Karpas-422 (cell line): ENCODE measurements at regions not wholly inside any gene's neighbourhood (a gene's known extent, or its start where the extent isn't known, plus 50 kb on each side); places are given as distances from the start of the nearest gene placed in this dataset.

Experiments used
- DNase-seq: peaks from one replicate; pipeline ENCODE4 v3.0.0-alpha.2; 2015
- H2AFZ ChIP-seq: fragments of 200-600 bp; sonication (generic); 2 replicates; pipeline ENCODE4 v1.6.1; 2014; ENCODE audit warnings: antibody characterized with exemption, low read length, mixed read lengths
- H3K27ac ChIP-seq: fragments of 200-600 bp; sonication (generic); 2 replicates; pipeline ENCODE4 v1.5.1; 2014; ENCODE audit warnings: mild to moderate bottlenecking, low read length, moderate library complexity
- H3K27me3 ChIP-seq: fragments of 200-600 bp; sonication (generic); 2 replicates; pipeline ENCODE4 v1.6.1; 2014; ENCODE audit warnings: low read length, mixed read lengths
- H3K36me3 ChIP-seq: fragments of 200-600 bp; sonication (generic); 2 replicates; pipeline ENCODE4 v1.6.1; 2014; ENCODE audit warnings: low read length, mixed read lengths; ENCODE audit not compliant: insufficient read depth
- H3K4me1 ChIP-seq: fragments of 200-600 bp; sonication (generic); 2 replicates; pipeline ENCODE4 v1.6.1; 2014; ENCODE audit warnings: mild to moderate bottlenecking, low read length, mixed read lengths
- H3K4me2 ChIP-seq: fragments of 200-600 bp; sonication (generic); 2 replicates; pipeline ENCODE4 v1.6.1; 2014; ENCODE audit warnings: low read length, low read depth, mild to moderate bottlenecking; ENCODE audit not compliant: poor library complexity, severe bottlenecking
- H3K4me3 ChIP-seq: fragments of 200-600 bp; sonication (generic); 2 replicates; pipeline ENCODE4 v1.5.1; 2014; ENCODE audit warnings: mild to moderate bottlenecking, antibody characterized with exemption, low read length, mixed read lengths
- H3K79me2 ChIP-seq: fragments of 200-600 bp; sonication (generic); 2 replicates; pipeline ENCODE4 v1.6.1; 2014; ENCODE audit warnings: mild to moderate bottlenecking, low read length, mixed read lengths
- H3K9ac ChIP-seq: fragments of 200-600 bp; sonication (generic); 2 replicates; pipeline ENCODE4 v1.6.0; 2014; ENCODE audit warnings: low read length
- H3K9me2 ChIP-seq: fragments of 200-600 bp; sonication (generic), shearing (Covaris generic); replicated peaks from 2 replicates; pipeline ENCODE4 v1.6.0; 2014; ENCODE audit warnings: mild to moderate bottlenecking, low read length, moderate library complexity; ENCODE audit not compliant: insufficient read depth
- H3K9me3 ChIP-seq: fragments of 300-700, 200-600 bp; sonication (generic); 2 replicates; pipeline ENCODE4 v1.6.1; 2014; ENCODE audit warnings: low read length, mixed read lengths
- H4K20me1 ChIP-seq: fragments of 200-600 bp; sonication (generic); 2 replicates; pipeline ENCODE4 v1.6.1; 2014; ENCODE audit warnings: mild to moderate bottlenecking, antibody characterized with exemption, low read length, low read depth; ENCODE audit not compliant: insufficient read depth

GRCh38 chr18:6652098-6652497, 77.4 kb upstream of the ARHGAP28 start:
- Histone ChIP-seq H3K9me3 (peaks cover 4% of the 10 kb centered on the region; the same call in 1 of the 2 replicates), H3K36me3 (no peaks in the 10 kb centered on the region), H3K4me1 (no peaks in the 10 kb centered on the region), H3K79me2 (no peaks in the 10 kb centered on the region), H3K9ac (no peak overlapping the region), H3K9me2 (no peaks in the 10 kb centered on the region), H3K27ac (no peak overlapping the region), H3K4me3 (no peak overlapping the region), H3K4me2 (no peak overlapping the region), H4K20me1 (no peaks in the 10 kb centered on the region), H2AFZ (no peak overlapping the region), H3K27me3 (no peaks in the 10 kb centered on the region)
- DNase-seq, result no peak

GRCh38 chr18:6653880-6654279, 75.6 kb upstream of the ARHGAP28 start:
- no peak overlapping the region for H3K4me2 ChIP-seq
- no peaks in the 10 kb centered on the region for H3K79me2 ChIP-seq
- no peaks in the 10 kb centered on the region for H3K27me3 ChIP-seq
- H3K4me1 ChIP-seq, result no peaks in the 10 kb centered on the region
- H3K9ac ChIP-seq, result no peak overlapping the region
- H4K20me1 ChIP-seq, result no peaks in the 10 kb centered on the region
- H3K36me3 ChIP-seq, result no peaks in the 10 kb centered on the region
- no peak overlapping the region for H2AFZ ChIP-seq
- no peak overlapping the region for H3K27ac ChIP-seq
- H3K4me3 ChIP-seq, result no peak overlapping the region
- peaks cover 4% of the 10 kb centered on the region; the same call in 1 of the 2 replicates for H3K9me3 ChIP-seq
- DNase-seq, result no peak
- H3K9me2 ChIP-seq, result no peaks in the 10 kb centered on the region

- no peaks in the 10 kb centered on the region for H3K4me1 ChIP-seq
- H3K9me3 ChIP-seq, result peaks cover 4% of the 10 kb centered on the region; the same call in 1 of the 2 replicates
- H3K9me2 ChIP-seq, result no peaks in the 10 kb centered on the region
- H2AFZ ChIP-seq, result no peak overlapping the region
- H4K20me1 ChIP-seq, result no peaks in the 10 kb centered on the region
- no peak overlapping the region for H3K27ac ChIP-seq
- no peak for DNase-seq
- no peak overlapping the region for H3K4me2 ChIP-seq
- no peak overlapping the region for H3K4me3 ChIP-seq
- H3K79me2 ChIP-seq, result no peaks in the 10 kb centered on the region
- H3K36me3 ChIP-seq, result no peaks in the 10 kb centered on the region
- no peaks in the 10 kb centered on the region for H3K27me3 ChIP-seq
- H3K9ac ChIP-seq, result no peak overlapping the region
These were observed 69.4 kb upstream of the ARHGAP28 start for GRCh38 chr18:6659963-6660725.

GRCh38 chr18:6661692-6662415, 67.7 kb upstream of the ARHGAP28 start:
- H3K36me3 ChIP-seq, result no peaks in the 10 kb centered on the region
- H2AFZ ChIP-seq, result no peak overlapping the region
- H3K27me3 ChIP-seq, result no peaks in the 10 kb centered on the region
- no peak overlapping the region for H3K9ac ChIP-seq
- no peaks in the 10 kb centered on the region for H3K4me1 ChIP-seq
- no peaks in the 10 kb centered on the region for H3K9me2 ChIP-seq
- no peak overlapping the region for H3K4me2 ChIP-seq
- peaks cover 3% of the 10 kb centered on the region; the same call in 1 of the 2 replicates for H3K9me3 ChIP-seq
- no peak for DNase-seq
- no peak overlapping the region for H3K4me3 ChIP-seq
- no peak overlapping the region for H3K27ac ChIP-seq
- no peaks in the 10 kb centered on the region for H3K79me2 ChIP-seq
- no peaks in the 10 kb centered on the region for H4K20me1 ChIP-seq

- H3K9me3 ChIP-seq, result no peaks in the 10 kb centered on the region
- no peaks in the 10 kb centered on the region for H3K36me3 ChIP-seq
- H4K20me1 ChIP-seq, result no peaks in the 10 kb centered on the region
- no peaks in the 10 kb centered on the region for H3K79me2 ChIP-seq
- no peak overlapping the region for H3K27ac ChIP-seq
- H3K9me2 ChIP-seq, result no peaks in the 10 kb centered on the region
- no peak overlapping the region for H3K4me3 ChIP-seq
- no peak overlapping the region for H2AFZ ChIP-seq
- no peaks in the 10 kb centered on the region for H3K27me3 ChIP-seq
- no peak overlapping the region for H3K4me2 ChIP-seq
- no peaks in the 10 kb centered on the region for H3K4me1 ChIP-seq
- no peak overlapping the region for H3K9ac ChIP-seq
- no peak for DNase-seq
These were observed 63.4 kb upstream of the ARHGAP28 start for GRCh38 chr18:6666012-6666685.

GRCh38 chr18:6668836-6669235, 60.7 kb upstream of the ARHGAP28 start:
- H4K20me1 ChIP-seq, result no peaks in the 10 kb centered on the region
- no peaks in the 10 kb centered on the region for H3K9me2 ChIP-seq
- H3K36me3 ChIP-seq, result no peaks in the 10 kb centered on the region
- no peak overlapping the region for H3K27ac ChIP-seq
- H3K79me2 ChIP-seq, result no peaks in the 10 kb centered on the region
- H2AFZ ChIP-seq, result no peak overlapping the region
- H3K27me3 ChIP-seq, result no peaks in the 10 kb centered on the region
- no peaks in the 10 kb centered on the region for H3K9me3 ChIP-seq
- no peak for DNase-seq
- no peak overlapping the region for H3K4me2 ChIP-seq
- H3K4me3 ChIP-seq, result no peak overlapping the region
- H3K4me1 ChIP-seq, result no peaks in the 10 kb centered on the region
- H3K9ac ChIP-seq, result no peak overlapping the region

GRCh38 chr18:6672821-6673308, 56.7 kb upstream of the ARHGAP28 start:
- H3K4me1 ChIP-seq, result no peaks in the 10 kb centered on the region
- no peaks in the 10 kb centered on the region for H3K9me3 ChIP-seq
- no peaks in the 10 kb centered on the region for H3K9me2 ChIP-seq
- no peak overlapping the region for H3K4me3 ChIP-seq
- H3K4me2 ChIP-seq, result no peak overlapping the region
- H3K36me3 ChIP-seq, result no peaks in the 10 kb centered on the region
- DNase-seq, result no peak
- H3K9ac ChIP-seq, result no peak overlapping the region
- H3K27ac ChIP-seq, result no peak overlapping the region
- no peaks in the 10 kb centered on the region for H4K20me1 ChIP-seq
- no peaks in the 10 kb centered on the region for H3K27me3 ChIP-seq
- no peaks in the 10 kb centered on the region for H3K79me2 ChIP-seq
- H2AFZ ChIP-seq, result no peak overlapping the region

DNA sequence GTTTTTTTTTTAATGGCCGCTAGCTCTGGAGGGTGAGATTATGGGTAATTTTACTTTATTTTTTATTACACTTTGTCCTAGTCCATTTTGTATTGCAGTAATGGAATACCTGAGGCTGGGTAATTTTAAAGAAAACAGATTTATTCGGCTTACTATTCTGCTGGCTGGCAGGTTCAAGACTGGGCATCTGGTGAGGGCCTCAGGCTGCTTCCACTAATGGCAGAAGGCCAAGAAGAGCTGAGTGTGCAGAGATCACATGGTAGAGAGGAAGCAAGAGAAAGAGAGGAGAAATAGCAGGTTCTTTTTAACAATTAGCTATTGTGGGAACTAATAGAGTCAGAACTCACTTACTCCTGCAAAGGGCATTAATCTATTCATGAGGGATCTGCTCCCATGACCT, 52.4 kb upstream of the ARHGAP28 start:
- no peak overlapping the region for H3K9ac ChIP-seq
- no peaks in the 10 kb centered on the region for H3K9me2 ChIP-seq
- no peaks in the 10 kb centered on the region for H4K20me1 ChIP-seq

More for the DNA sequence above, 52.4 kb upstream of the ARHGAP28 start:
- DNase-seq, result no peak
- Histone ChIP-seq H3K36me3 (no peaks in the 10 kb centered on the region), H3K9me3 (no peaks in the 10 kb centered on the region), H3K4me2 (no peak overlapping the region), H3K79me2 (no peaks in the 10 kb centered on the region), H3K4me3 (no peak overlapping the region), H3K27ac (no peak overlapping the region), H2AFZ (no peak overlapping the region), H3K27me3 (no peaks in the 10 kb centered on the region), H3K4me1 (no peaks in the 10 kb centered on the region)
